ENCODE measurements at regions not wholly inside any gene's neighbourhood (a gene's known extent, or its start where the extent isn't known, plus 50 kb on each side); places are given as distances from the start of the nearest gene placed in this dataset.
A peak's percentile ranks its signal among the peaks of the same experiment; 100 is the strongest.

GRCh38 chr10:111338805-111339204 is 262.0 kb downstream of the ADRA2A start:
- no peaks in the 10 kb centered on the region for H4K20me1 ChIP-seq (ENCODE audit: insufficient read depth, low read depth, low read length)
- H3K4me1 ChIP-seq (ENCODE audit: low read length) = peaks cover 42% of the 10 kb centered on the region
- H3K79me2 ChIP-seq (ENCODE audit: low read length) = no peaks in the 10 kb centered on the region
- H2AFZ ChIP-seq (ENCODE audit: low read length) = no peak overlapping the region
- no peak overlapping the region for H3K9ac ChIP-seq (ENCODE audit: low read length)
- H3K36me3 ChIP-seq (ENCODE audit: insufficient read depth, low read length) = no peaks in the 10 kb centered on the region
- H3K9me3 ChIP-seq (ENCODE audit: low read length) = peaks cover 6% of the 10 kb centered on the region; the same call in 1 of the 2 replicates
- H3K9me2 ChIP-seq (replicated peaks; ENCODE audit: insufficient read depth, low read length) = no peaks in the 10 kb centered on the region
- no peaks in the 10 kb centered on the region; the same call in 1 of the 2 replicates for H3K27me3 ChIP-seq (ENCODE audit: low read length)
- H3K27ac ChIP-seq (ENCODE audit: low read length) = no peak overlapping the region
- H3K4me2 ChIP-seq (ENCODE audit: low read depth, low read length, poor library complexity, severe bottlenecking) = peak overlapping the region; percentile 52
- peak; percentile 92 for DNase-seq
- H3K4me3 ChIP-seq (ENCODE audit: low read length) = no peak overlapping the region

DNA sequence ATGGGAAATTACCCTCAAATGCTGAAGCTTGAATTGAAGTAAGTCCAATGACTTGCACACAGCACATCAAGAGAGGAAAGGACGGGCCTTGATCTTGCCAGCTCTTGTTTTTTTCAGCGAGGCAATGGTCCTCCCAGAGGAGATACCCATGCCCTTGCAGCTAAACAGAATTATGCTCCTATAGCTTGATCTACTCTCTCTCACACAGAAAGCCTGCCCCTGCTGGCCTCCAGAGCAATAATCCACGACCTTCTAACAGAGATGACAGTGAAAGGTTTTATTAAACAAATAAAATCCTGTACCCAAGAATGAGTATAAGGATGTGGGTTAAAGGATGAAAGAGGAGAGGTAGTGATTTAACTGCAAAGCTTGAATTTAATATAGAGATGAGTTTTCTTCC is 268.0 kb downstream of the ADRA2A start:
- Histone ChIP-seq H3K4me3 (ENCODE audit: low read length) (no peak overlapping the region), H3K9me3 (ENCODE audit: low read length) (peaks cover 6% of the 10 kb centered on the region; the same call in 1 of the 2 replicates), H3K9me2 (replicated peaks; ENCODE audit: insufficient read depth, low read length) (no peaks in the 10 kb centered on the region), H3K27me3 (ENCODE audit: low read length) (no peaks in the 10 kb centered on the region; the same call in 1 of the 2 replicates), H3K27ac (ENCODE audit: low read length) (no peak overlapping the region), H3K36me3 (ENCODE audit: insufficient read depth, low read length) (no peaks in the 10 kb centered on the region), H3K4me1 (ENCODE audit: low read length) (peaks cover under 1% of the 10 kb centered on the region; the same call in 1 of the 2 replicates), H3K79me2 (ENCODE audit: low read length) (no peaks in the 10 kb centered on the region), H2AFZ (ENCODE audit: low read length) (no peak overlapping the region), H3K4me2 (ENCODE audit: low read depth, low read length, poor library complexity, severe bottlenecking) (no peak overlapping the region), H4K20me1 (ENCODE audit: insufficient read depth, low read depth, low read length) (no peaks in the 10 kb centered on the region), H3K9ac (ENCODE audit: low read length) (no peak overlapping the region)
- DNase-seq = peak; percentile 70

DNA sequence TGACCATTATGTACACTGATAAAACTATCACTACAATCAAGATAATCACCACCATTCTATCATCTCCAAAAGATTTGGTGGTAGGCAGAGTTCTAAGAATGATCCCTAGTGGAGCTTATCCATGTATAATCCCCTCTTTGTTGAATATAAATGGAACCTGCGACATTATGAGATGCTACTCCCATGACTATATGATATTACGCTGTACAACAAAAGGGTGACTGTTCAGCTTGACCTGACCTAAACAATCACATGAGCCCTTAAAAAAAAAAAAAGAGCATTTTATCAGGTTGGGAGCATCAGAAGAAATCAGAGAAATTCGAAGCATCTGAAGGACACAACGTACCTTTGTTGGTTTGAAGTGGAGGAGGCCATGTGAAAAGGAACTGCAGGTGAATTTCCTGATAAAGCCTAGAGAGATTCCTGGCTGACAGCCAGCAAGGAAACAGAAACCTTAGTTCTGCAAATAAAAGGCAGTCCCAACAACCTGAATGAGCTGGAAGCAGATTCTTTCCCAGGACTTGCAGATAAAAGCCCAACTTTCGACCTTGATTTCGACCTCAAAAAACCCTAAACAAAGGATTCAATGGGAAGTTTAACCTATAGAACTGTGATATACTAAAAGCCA is 270.7 kb downstream of the ADRA2A start:
- Histone ChIP-seq H3K9me3 (ENCODE audit: low read length) (no peaks in the 10 kb centered on the region), H3K27me3 (ENCODE audit: low read length) (no peaks in the 10 kb centered on the region), H3K4me3 (ENCODE audit: low read length) (no peak overlapping the region), H4K20me1 (ENCODE audit: insufficient read depth, low read depth, low read length) (no peaks in the 10 kb centered on the region), H3K4me1 (ENCODE audit: low read length) (no peaks in the 10 kb centered on the region), H3K79me2 (ENCODE audit: low read length) (no peaks in the 10 kb centered on the region), H3K9ac (ENCODE audit: low read length) (no peak overlapping the region), H3K36me3 (ENCODE audit: insufficient read depth, low read length) (no peaks in the 10 kb centered on the region), H3K9me2 (replicated peaks; ENCODE audit: insufficient read depth, low read length) (no peaks in the 10 kb centered on the region), H2AFZ (ENCODE audit: low read length) (no peak overlapping the region), H3K27ac (ENCODE audit: low read length) (no peak overlapping the region), H3K4me2 (ENCODE audit: low read depth, low read length, poor library complexity, severe bottlenecking) (no peak overlapping the region)
- DNase-seq = no peak

GRCh38 chr10:111348076-111348475 is 271.2 kb downstream of the ADRA2A start:
- Histone ChIP-seq H4K20me1 (ENCODE audit: insufficient read depth, low read depth, low read length) (no peaks in the 10 kb centered on the region), H3K4me2 (ENCODE audit: low read depth, low read length, poor library complexity, severe bottlenecking) (no peak overlapping the region), H3K27ac (ENCODE audit: low read length) (no peak overlapping the region), H3K9ac (ENCODE audit: low read length) (no peak overlapping the region), H3K79me2 (ENCODE audit: low read length) (no peaks in the 10 kb centered on the region), H2AFZ (ENCODE audit: low read length) (no peak overlapping the region), H3K36me3 (ENCODE audit: insufficient read depth, low read length) (no peaks in the 10 kb centered on the region), H3K9me3 (ENCODE audit: low read length) (no peaks in the 10 kb centered on the region), H3K9me2 (replicated peaks; ENCODE audit: insufficient read depth, low read length) (no peaks in the 10 kb centered on the region), H3K4me3 (ENCODE audit: low read length) (no peak overlapping the region), H3K4me1 (ENCODE audit: low read length) (no peaks in the 10 kb centered on the region), H3K27me3 (ENCODE audit: low read length) (no peaks in the 10 kb centered on the region)
- DNase-seq = no peak

DNA sequence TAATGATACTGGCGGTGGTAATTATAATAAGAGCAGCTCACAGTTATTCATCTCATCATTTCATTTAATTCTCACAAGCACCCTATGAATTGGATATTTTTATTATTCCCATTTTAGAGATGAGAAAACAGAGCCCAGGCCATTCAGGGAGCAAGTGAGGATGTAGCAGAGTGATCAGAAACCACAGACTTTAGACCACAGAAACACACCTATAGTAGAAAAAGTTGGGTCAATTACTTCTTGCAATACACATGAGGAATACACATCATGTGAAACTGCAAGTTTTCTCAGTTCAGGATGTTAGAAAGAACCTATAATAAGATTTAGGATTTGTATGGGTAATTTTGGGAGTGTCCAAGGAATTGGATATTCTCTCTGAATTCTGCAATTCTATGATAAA is 278.0 kb downstream of the ADRA2A start:
- H4K20me1 ChIP-seq (ENCODE audit: insufficient read depth, low read depth, low read length) = no peaks in the 10 kb centered on the region
- H2AFZ ChIP-seq (ENCODE audit: low read length) = no peak overlapping the region
- H3K4me3 ChIP-seq (ENCODE audit: low read length) = no peak overlapping the region
- H3K36me3 ChIP-seq (ENCODE audit: insufficient read depth, low read length) = no peaks in the 10 kb centered on the region
- no peaks in the 10 kb centered on the region for H3K9me2 ChIP-seq (replicated peaks; ENCODE audit: insufficient read depth, low read length)
- H3K9me3 ChIP-seq (ENCODE audit: low read length) = no peaks in the 10 kb centered on the region
- H3K27me3 ChIP-seq (ENCODE audit: low read length) = no peaks in the 10 kb centered on the region
- no peak for DNase-seq
- no peak overlapping the region for H3K27ac ChIP-seq (ENCODE audit: low read length)
- H3K4me2 ChIP-seq (ENCODE audit: low read depth, low read length, poor library complexity, severe bottlenecking) = no peak overlapping the region
- no peak overlapping the region for H3K9ac ChIP-seq (ENCODE audit: low read length)
- no peaks in the 10 kb centered on the region for H3K4me1 ChIP-seq (ENCODE audit: low read length)
- H3K79me2 ChIP-seq (ENCODE audit: low read length) = no peaks in the 10 kb centered on the region

DNA sequence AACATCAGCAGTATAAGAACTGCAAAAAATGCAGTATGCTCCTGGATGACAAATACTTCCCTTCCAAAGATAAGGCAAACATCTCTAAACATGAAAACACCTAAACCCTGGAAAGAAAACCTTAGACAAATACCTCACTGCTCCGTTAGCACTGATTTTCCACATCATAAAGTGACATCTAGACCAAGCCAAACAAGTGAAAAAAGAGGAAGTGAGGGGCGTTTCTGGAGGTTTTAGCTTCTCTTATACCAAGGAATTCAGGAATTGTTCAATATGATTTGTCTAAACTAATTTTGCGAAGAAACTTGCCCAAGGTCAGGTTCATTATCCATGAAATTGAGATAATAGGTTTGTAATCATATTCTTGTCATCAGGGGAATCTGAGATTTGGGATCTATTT is 279.7 kb downstream of the ADRA2A start:
- Histone ChIP-seq H3K27ac (ENCODE audit: low read length) (no peak overlapping the region), H3K9me3 (ENCODE audit: low read length) (no peaks in the 10 kb centered on the region), H3K79me2 (ENCODE audit: low read length) (no peaks in the 10 kb centered on the region), H4K20me1 (ENCODE audit: insufficient read depth, low read depth, low read length) (no peaks in the 10 kb centered on the region), H3K27me3 (ENCODE audit: low read length) (no peaks in the 10 kb centered on the region), H3K36me3 (ENCODE audit: insufficient read depth, low read length) (no peaks in the 10 kb centered on the region), H3K9ac (ENCODE audit: low read length) (no peak overlapping the region), H3K4me2 (ENCODE audit: low read depth, low read length, poor library complexity, severe bottlenecking) (no peak overlapping the region), H3K9me2 (replicated peaks; ENCODE audit: insufficient read depth, low read length) (no peaks in the 10 kb centered on the region), H3K4me3 (ENCODE audit: low read length) (no peak overlapping the region), H2AFZ (ENCODE audit: low read length) (no peak overlapping the region), H3K4me1 (ENCODE audit: low read length) (no peaks in the 10 kb centered on the region)
- DNase-seq = no peak

GRCh38 chr10:111357859-111358258 is 281.0 kb downstream of the ADRA2A start:
- Histone ChIP-seq H3K27me3 (ENCODE audit: low read length) (no peaks in the 10 kb centered on the region), H3K4me2 (ENCODE audit: low read depth, low read length, poor library complexity, severe bottlenecking) (no peak overlapping the region), H3K9me2 (replicated peaks; ENCODE audit: insufficient read depth, low read length) (no peaks in the 10 kb centered on the region), H4K20me1 (ENCODE audit: insufficient read depth, low read depth, low read length) (no peaks in the 10 kb centered on the region), H2AFZ (ENCODE audit: low read length) (no peak overlapping the region), H3K4me1 (ENCODE audit: low read length) (no peaks in the 10 kb centered on the region), H3K4me3 (ENCODE audit: low read length) (no peak overlapping the region), H3K36me3 (ENCODE audit: insufficient read depth, low read length) (no peaks in the 10 kb centered on the region), H3K9ac (ENCODE audit: low read length) (no peak overlapping the region), H3K79me2 (ENCODE audit: low read length) (no peaks in the 10 kb centered on the region), H3K9me3 (ENCODE audit: low read length) (no peaks in the 10 kb centered on the region), H3K27ac (ENCODE audit: low read length) (no peak overlapping the region)
- no peak for DNase-seq

DNA sequence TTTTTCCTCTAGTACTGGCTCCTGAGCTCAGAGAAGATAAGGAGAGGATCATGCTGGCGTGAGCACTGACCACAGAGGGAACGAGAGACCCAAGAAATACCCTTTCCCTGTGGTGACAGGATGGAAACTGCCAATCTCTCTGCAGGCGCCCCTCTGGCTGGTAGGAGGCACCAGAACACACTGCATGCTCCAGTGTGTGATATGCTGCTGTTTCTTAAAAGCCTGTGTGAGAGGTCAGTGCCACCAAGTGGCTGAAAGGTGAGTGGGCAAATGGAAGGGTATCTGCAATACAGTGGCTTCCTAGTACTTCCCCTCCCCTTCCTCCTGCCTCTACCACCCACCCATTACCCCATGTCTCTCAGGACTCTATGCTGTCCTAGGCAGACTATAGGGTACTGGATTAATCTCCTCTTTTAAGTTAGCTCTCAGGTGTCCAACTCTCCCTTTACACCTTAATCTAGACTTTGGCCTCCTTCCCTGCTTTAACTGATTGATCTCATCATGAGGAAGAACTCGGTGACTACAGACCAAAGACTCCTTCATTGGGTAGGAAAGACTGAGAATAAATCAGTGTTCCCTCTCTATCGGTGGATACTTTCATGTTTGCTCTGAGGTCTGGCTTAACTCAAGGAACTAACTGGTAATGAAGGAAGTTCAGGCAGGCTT is 283.6 kb downstream of the ADRA2A start:
- no peak overlapping the region for H3K4me3 ChIP-seq (ENCODE audit: low read length)
- DNase-seq = peak; percentile 82
- H3K9ac ChIP-seq (ENCODE audit: low read length) = no peak overlapping the region
- no peak overlapping the region for H2AFZ ChIP-seq (ENCODE audit: low read length)
- no peaks in the 10 kb centered on the region for H3K9me3 ChIP-seq (ENCODE audit: low read length)
- no peaks in the 10 kb centered on the region for H3K79me2 ChIP-seq (ENCODE audit: low read length)
- no peaks in the 10 kb centered on the region for H3K4me1 ChIP-seq (ENCODE audit: low read length)
- no peak overlapping the region for H3K27ac ChIP-seq (ENCODE audit: low read length)
- H3K4me2 ChIP-seq (ENCODE audit: low read depth, low read length, poor library complexity, severe bottlenecking) = no peak overlapping the region
- no peaks in the 10 kb centered on the region for H4K20me1 ChIP-seq (ENCODE audit: insufficient read depth, low read depth, low read length)
- no peaks in the 10 kb centered on the region for H3K36me3 ChIP-seq (ENCODE audit: insufficient read depth, low read length)
- H3K27me3 ChIP-seq (ENCODE audit: low read length) = no peaks in the 10 kb centered on the region
- no peaks in the 10 kb centered on the region for H3K9me2 ChIP-seq (replicated peaks; ENCODE audit: insufficient read depth, low read length)

Data from Karpas-422 (cell line).